HG03139 (cell line): ENCODE measurements at regions not wholly inside any gene's neighbourhood (a gene's known extent, or its start where the extent isn't known, plus 50 kb on each side); places are given as distances from the start of the nearest gene placed in this dataset.

Source experiments
- ATAC-seq: cut with Tn5 transposase; IDR thresholded peaks from one replicate; pipeline ENCODE4 v1.9.1; 2021; ENCODE audit not compliant: unreplicated experiment

- ATAC-seq = no peak
Observed at GRCh38 chr3:31277582-31277981, 255.1 kb upstream of the STT3B start.

- no peak for ATAC-seq
Observed at GRCh38 chr3:31278532-31278931, 254.2 kb upstream of the STT3B start.

GRCh38 chr3:31284776-31285175 lies 247.9 kb upstream of the STT3B start:
- ATAC-seq = no peak

- no peak for ATAC-seq
Observed at GRCh38 chr3:31285833-31286486, 246.8 kb upstream of the STT3B start.

- no peak for ATAC-seq
Observed at GRCh38 chr3:31288224-31288623, 244.5 kb upstream of the STT3B start.

- ATAC-seq = no peak
Observed at GRCh38 chr3:31288641-31289100, 244.1 kb upstream of the STT3B start.

- ATAC-seq = no peak
Observed at GRCh38 chr3:31289584-31289983, 243.1 kb upstream of the STT3B start.

- no peak for ATAC-seq
Observed at GRCh38 chr3:31290046-31290445, 242.7 kb upstream of the STT3B start.

GRCh38 chr3:31291818-31292217 lies 240.9 kb upstream of the STT3B start:
- ATAC-seq = no peak

GRCh38 chr3:31294430-31295149 lies 238.1 kb upstream of the STT3B start:
- ATAC-seq = no peak

GRCh38 chr3:31295150-31295765 lies 237.5 kb upstream of the STT3B start:
- ATAC-seq = no peak

GRCh38 chr3:31297726-31298298 lies 234.9 kb upstream of the STT3B start:
- ATAC-seq = no peak

- ATAC-seq = no peak
Observed at GRCh38 chr3:31300456-31301443, 232.0 kb upstream of the STT3B start.

GRCh38 chr3:31302343-31302742 lies 230.4 kb upstream of the STT3B start:
- ATAC-seq = no peak

GRCh38 chr3:31305340-31305739 lies 227.4 kb upstream of the STT3B start:
- ATAC-seq = no peak

GRCh38 chr3:31307131-31307785 lies 225.5 kb upstream of the STT3B start:
- no peak for ATAC-seq

- no peak for ATAC-seq
Observed at GRCh38 chr3:31311559-31311958, 221.2 kb upstream of the STT3B start.

GRCh38 chr3:31312400-31312799 lies 220.3 kb upstream of the STT3B start:
- ATAC-seq = no peak

GRCh38 chr3:31314258-31314657 lies 218.5 kb upstream of the STT3B start:
- no peak for ATAC-seq

- no peak for ATAC-seq
Observed at GRCh38 chr3:31319332-31319731, 213.4 kb upstream of the STT3B start.
